Activated T-helper 9 cell treated with anti-CD3 and anti-CD28 coated beads, Interleukin-2, amount 50 U/mL, for 16 hours (primary cell): ENCODE measurements at regions not wholly inside any gene's neighbourhood (a gene's known extent, or its start where the extent isn't known, plus 50 kb on each side); places are given as distances from the start of the nearest gene placed in this dataset.
"Not testable (repeated sequence)": the region's sequence is repeated elsewhere in the genome, so short reads cannot be mapped to it uniquely, and the experiment has no call there.

ENCODE experiments used
- DNase-seq: peaks from one replicate; pipeline ENCODE4 v3.0.0-alpha.2; 2020; ENCODE audit warnings: low read depth

DNA sequence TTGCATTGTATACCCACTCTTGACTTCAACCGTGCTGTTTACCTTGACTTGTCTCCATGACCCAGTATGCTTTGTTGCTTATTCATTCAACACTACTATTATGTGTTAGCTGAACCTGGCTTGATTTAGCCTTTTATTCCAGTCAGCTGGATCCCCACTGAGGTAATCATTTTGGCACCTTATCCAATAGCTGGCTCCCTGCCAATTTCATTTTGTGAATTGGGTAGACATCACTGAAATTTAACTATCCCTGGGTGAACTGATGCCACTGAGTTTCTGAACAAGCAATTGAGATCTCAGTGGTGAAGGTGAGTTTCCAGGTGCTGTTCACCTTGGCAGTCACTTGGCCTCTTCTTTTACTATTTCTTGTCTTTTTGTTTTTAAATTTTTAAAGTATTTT, 584.3 kb downstream of the ADCYAP1 start:
- no peak for DNase-seq

DNA sequence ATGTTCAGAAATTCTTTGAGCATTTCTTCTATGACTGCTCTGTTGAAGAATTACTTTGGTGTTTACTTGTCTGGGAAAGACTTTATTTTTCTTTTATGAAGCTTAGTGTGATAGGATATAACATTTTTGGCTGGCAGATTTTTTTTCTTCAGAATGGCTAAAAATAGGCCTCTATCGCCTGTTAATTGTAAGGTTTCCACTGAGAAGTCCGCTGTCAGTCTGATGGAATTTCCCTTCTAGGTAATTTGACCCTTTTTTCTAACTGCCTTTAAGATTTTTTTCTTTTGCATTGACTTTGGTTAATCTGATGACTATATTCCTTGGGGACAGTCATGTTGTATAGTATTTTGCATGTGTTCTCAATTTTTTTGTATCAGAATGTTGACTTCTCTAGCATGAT, 590.7 kb downstream of the ADCYAP1 start:
- DNase-seq: no peak

DNA sequence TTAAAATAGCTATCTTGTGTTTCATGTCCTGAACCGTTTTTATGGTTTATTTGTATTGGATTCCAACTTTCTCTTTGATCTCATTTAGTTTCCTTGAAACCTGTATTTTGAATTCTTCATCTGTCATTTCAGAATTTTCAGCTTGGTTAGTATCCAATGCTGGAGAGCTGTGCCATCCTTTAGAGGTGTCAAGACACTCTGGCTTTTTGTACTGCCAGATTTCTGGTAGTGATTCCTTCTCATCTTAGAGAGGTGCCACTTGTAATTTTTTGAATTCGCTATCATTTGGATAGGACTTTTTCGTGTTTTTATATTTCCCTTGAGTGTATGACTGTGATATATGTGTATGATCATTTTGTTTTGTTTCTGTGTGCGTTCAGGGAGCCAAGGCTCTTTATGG, 591.4 kb downstream of the ADCYAP1 start:
- DNase-seq: no peak

DNA sequence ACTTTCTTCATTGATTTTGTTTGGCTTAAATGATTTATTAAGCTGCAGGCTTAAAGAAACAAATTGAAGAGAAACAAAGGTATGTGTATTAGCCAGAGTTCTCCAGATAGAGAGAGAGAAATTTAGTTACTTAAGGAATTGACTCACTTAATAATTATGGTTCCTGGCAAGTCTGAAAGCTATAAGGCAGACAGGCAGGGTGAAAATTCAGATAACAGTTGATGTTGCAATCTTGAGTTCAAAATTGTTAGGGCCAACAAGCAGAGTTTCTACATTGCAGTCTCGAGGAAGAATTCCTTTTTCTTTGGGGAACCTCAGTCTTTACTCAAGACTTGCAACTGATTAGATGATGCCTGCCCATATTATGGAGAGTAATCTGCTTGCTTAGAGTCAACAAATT, 593.5 kb downstream of the ADCYAP1 start:
- DNase-seq: no peak

DNA sequence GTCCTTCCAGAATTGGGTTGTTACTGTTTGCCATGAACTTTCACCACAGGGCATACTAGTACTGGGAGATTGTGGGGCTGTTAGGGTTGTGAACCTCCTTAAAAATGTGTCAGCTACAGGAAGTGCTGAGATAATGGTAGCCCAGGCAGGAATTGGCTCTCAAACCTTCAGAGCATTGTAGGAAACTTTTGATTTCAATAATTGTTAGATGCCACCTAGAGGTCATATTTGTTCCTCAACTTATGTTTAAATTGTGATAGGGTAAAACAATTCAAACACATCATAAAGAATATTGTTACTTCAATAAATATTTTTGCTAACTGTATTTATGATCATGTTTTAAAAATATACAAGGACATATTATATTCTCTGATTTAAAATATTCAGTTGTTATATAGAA, 594.6 kb downstream of the ADCYAP1 start:
- no peak for DNase-seq

DNA sequence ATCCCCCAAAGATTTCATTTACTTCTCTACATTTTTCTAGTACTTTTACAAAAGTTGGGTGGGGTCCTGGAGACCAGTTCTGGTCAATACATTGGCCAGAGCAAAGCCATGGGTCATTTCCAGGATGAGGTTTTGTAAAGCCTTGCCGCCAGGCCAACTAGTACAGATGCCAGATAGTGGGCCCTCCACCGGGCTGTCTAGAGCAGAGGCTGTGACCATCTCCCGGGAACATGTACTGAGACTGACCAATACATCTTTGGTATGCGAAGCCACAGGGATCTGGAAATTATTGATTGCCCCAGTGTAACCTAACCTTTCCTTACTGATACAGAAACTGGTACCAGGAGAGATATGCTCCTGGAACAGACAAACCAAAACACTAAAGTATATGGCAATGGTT, 599.2 kb downstream of the ADCYAP1 start:
- no peak for DNase-seq

DNA sequence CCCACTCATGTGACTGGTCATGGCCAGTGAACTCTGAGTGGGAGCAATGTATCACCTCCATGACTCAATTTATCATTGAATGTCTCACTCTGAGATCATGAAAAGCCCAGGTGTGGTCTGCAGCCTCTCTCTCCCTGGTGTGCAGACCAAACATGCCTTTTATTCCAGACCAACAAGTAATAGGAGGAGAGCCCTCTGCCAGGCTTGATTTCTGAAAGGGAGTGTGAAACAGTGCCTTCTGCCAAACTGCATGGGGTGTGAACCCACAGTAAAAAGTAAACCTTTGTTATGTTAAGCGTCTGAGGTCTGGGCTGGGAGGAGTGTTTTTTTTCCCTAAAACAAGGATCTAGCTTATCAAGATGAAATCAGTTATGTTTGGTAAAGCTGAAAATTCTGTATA, 601.2 kb downstream of the ADCYAP1 start:
- no peak for DNase-seq

DNA sequence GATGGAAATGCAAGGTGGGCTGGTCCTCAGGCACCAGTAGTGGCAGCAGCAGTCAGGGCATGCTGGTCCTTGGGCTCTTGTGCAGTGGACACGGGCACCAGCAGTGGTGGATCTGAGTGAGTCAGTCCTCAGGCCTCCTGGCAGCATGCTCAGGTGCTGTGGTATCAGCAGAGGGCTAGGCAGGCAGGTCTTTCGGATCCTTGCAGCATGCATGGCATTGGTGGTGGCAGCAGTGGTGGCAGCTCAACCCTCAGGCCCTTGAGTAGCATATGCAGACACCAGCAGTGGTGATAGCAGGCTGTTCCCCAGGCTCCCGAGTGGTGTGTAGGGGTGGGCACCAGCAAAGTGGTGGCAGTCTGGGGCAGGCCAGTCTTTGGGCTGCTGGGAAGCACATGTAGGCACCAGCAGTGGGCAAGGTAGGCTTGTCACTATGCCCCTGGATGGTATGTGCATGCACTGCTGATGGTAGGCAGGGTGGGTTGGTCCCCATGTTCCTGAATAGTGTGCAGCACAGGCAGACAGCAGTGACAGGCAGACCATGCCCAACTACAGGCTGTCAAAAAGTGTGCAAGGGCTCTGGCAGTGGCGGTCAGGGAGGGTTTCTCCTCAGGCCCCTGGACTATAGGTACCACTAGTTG, 606.0 kb downstream of the ADCYAP1 start:
- DNase-seq: no peak

DNA sequence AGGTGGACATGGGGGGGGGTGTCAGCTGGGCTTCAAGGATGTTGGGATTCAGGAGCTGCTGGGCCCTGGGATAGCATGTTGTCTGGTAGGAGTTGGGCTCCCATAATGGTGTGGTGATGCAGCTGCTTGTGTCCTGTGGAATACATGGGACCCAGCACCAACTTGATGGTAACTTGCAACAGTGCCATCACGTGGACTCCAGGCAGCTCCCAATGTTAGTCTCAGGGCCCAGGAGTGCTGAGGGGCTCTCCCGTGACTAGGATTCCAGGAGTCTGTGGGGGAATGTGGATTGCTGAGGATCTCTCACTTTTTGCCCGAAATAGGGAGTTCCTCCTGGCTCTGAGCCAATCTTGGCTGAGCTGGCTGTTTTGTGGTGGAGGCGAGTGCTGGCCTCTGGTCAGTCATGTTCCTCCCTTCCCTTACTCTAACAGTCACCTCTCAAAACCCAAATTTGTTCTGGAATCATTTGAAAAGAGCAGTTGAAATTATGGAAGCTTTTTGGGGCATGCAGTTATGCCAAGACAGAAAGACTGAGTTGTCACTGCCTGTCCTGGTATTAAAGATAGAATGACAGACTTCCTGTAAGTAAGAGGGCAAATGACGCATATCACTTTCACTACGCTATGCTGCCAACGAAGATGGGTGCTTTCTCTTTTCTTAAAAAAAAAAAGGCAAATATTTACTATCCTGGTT, 607.1 kb downstream of the ADCYAP1 start:
- DNase-seq: no peak

DNA sequence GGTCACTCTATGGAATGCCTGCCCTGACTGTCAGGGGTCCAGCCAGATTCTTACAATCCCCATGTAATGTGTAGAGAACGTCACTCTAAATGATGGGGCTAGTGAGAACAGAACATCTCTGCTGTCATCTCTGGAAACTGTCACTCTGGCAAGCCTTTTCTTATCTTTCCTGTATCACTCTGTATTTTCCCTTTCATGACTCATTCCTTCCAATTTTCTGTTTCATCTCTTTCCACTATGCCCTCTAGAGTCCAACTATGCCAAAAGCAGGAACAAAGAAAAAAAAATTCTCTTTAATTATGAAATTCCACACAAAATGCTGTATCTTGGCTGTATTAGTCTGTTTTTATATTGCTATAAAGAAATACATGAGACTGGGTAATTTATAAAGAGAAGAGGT, 608.8 kb downstream of the ADCYAP1 start:
- no peak for DNase-seq

DNA sequence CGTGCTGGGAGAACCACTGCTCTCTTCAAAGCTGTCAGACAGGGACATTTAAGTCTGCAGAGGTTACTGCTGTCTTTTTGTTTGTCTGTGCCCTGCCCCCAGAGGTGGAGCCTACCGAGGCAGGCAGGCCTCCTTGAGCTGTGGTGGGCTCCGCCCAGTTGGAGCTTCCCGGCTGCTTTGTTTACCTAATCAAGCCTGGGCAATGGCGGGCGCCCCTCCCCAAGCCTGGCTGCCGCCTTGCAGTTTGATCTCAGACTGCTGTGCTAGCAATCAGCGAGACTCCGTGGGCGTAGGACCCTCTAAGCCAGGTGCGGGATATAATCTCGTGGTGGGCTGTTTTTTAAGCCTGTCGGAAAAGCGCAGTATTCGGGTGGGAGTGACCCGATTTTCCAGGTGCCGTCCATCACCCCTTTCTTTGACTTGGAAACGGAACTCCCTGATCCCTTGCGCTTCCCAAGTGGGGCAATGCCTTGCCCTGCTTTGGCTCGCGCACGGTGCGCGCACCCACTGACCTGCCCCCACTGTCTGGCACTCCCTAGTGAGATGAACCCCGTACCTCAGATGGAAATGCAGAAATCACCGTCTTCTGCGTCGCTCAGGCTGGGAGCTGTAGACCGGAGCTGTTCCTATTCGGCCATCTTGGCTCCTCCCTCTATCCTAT, 617.0 kb downstream of the ADCYAP1 start:
- not testable (repeated sequence) for DNase-seq

DNA sequence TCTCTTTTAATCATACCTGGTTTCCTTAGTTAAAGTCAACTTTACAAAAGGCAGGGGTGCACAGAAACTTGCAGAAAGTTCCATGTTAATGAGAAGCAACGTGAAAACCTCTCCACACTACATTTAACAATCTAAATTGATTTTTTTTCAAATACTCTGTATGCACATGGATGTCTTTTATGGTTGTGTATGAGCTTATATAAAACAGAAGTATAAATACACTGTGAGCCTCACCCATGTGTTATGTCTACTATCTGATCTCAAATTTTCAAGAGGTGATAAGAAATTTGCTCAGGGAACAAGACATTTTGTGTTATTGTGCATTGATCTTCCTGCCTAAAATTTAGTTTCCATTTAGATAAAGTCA, 617.6 kb downstream of the ADCYAP1 start:
- DNase-seq: no peak

DNA sequence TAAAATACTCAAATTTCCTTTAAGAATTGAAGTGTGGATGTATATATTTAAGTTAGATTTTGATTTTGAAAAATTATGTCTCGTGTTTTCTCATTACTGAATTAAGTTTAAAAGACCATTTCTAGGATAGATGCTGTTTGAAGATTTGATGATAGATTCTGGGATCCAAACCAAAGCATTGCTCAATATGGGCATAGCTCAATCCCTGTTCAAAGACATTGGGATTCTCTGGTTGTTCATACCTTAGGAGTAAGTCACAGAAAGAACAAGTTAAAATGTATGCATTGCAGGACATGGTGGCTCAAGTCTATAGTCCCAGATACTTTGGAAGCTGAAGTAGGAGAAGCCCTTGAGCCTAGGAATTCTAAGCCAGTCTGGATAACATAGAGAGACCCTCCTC, 622.3 kb downstream of the ADCYAP1 start:
- DNase-seq: no peak

DNA sequence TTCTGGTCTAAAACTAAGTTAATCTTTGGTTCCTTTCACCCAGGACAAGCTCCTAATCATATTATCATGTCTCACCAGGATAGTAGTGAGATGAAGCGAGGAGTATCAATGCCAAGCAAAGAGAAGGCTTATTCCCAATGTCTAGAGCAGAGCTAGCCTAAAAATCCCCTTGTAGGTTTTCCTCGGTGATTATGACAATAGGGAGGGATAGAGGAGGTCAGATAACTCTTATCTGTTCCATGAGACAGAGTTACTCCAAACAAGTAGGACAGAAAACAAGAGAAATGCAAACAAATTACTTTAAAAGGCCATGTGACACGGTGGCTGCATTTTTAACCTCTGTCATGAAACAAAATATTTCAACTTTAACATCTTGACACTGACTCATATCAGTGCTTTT, 623.1 kb downstream of the ADCYAP1 start:
- no peak for DNase-seq

DNA sequence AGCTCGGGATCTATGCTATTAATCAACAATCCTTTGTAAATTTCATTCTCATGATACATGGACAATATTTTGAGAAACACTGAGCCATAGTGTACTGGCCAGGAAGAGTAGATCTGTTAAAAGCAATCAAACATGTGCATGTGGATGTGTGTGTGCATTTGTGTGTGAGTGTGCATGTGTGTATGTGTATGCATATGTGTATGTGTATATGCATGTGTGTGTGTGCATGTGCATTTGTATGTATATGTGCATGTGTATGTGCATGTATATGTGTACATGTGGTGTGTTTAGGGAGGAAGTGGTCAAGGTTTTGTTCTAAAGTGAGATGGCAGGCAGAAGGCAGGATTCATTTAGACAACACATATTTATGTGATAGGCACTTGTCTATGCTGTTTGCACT, 623.8 kb downstream of the ADCYAP1 start:
- DNase-seq: no peak

DNA sequence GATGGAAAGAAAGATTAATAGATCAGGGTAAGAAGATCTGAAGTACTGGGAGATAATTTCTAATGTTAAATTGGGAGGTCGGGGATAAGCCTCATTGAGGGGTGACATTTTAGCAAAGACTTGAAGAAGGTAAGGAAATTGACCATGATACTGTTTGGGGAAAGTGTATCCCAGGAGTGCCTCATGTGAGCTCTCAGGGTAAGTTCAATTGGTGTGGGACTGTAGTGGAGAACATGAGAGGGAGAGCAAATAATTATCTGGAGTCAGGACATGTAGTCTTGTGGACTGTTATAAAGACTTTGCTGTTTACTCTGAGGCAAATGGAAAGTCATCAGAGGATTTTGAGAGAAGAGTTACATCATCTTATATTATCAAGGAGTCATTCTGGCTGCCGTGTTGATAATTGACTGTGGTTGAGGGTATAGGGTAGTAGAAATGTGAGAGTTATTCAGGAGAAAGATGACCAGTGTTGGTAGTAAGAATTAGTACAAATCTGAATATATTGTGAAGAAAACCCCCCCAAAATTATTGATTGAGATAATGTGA, 624.4 kb downstream of the ADCYAP1 start:
- no peak for DNase-seq

DNA sequence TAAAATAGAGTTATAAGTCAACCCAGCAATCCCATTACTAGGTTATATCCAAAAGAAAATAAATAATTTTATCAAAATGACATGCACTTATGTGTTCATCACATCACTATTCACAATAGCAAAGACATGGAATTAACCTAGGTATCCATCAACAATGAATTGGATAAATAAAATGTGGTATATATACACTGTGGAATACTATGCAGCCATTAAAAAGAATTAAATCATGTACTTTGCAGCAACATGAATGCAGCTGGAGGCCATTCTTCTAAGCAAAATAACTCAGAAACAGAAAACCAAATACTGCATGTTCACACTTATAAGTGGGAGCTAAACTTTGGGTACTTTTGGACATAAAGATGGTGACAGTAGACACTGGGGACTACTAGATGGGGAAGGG, 626.0 kb downstream of the ADCYAP1 start:
- no peak for DNase-seq

DNA sequence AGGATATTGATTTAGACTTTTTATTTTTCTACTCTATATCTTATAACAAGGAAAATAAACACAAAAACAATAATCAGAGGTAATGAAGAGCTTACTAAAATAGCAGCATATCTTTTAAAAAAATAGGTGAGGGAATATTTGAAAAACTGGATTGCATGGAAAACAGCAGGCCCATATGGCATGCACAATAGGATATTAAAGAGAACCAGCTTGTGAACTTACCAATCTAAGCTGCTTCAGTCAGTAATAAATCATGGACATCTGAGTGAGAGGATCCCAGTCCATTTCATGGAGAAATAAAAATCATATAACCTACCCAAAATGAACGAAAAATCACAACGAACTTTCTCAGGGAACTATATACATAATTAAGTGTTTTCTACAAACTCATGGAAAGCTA, 634.6 kb downstream of the ADCYAP1 start:
- no peak for DNase-seq

DNA sequence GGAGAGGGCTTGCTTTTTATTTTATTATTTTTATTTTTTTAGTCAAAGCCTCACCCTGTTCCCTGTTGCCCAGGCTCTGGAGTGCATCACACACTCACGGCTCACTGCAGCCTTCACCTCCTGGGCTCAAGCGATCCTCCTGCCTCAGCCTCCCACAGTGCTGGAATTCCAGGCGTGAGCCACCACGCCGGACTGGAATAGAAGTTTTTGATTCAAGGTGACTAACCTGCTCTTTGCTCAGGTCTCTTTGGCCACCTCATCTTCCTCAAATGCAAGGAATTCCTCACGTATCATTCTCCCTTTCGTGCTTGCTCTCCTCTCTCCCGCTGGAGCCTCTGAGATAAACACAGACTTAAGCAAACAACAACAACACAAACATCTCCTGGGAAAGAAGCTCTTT, 636.8 kb downstream of the ADCYAP1 start:
- DNase-seq: no peak

DNA sequence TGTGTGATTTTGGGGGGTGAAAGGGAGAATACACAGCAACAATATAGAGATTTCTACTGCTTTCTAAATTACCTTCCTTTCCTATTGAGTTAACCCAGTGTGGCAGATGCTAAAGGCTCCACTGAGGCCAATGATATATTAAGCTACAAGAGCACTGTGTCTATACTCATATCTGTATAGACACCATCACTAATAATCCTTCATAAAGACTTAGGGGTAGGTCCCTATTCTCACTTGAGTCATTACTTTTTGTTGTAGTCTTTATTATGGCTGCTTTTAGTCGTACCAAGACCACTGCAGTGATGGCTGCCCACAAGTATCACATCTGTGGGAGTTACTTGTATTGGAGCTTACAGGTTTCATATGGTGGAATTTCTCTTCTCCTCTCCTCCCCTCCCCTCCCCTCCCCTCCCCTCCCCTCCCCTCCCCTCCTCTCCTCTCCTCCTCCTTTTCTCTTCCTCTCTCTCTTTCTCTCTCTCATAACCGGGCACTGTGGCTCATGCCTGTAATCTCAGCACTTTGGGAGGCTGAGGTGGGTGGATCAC, 637.6 kb downstream of the ADCYAP1 start:
- no peak for DNase-seq

DNA sequence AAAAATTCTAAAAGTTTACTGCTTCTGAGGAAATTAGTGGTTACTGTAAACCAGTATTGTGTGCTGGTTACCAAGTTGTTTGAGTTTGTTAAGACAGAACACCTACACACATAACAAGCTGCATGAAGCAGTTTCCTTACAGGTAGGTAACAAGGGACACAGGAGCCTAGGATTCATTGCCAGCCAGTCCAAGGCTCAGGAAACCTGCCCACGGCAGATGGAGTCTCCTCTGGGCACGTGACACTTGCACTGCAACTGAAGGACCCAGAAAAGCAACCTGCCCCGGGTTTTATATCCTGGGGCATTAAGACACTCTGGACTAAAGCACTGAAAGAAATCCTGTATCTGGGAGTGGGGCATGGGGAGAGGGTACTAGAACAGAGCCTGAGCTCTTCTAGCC, 639.3 kb downstream of the ADCYAP1 start:
- DNase-seq: no peak

DNA sequence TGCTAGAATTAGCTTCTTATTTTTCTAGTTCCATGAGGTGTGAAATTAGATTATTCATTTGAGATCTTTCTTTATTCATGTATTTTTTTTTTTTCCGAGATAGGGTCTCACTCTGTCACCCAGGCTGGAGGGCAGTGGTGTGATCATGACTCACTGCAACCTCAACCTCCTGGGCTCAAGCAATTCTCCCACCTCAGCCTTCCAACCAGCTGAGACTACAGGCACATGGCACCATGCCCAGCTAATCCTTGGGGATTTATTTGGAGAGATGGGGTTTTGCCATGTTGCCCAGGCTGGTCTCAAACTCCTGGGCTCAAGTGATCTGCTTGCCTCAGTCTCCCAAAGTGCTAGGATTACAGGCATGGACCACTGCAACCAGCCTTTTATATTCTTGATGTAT, 653.0 kb downstream of the ADCYAP1 start:
- not testable (repeated sequence) for DNase-seq

DNA sequence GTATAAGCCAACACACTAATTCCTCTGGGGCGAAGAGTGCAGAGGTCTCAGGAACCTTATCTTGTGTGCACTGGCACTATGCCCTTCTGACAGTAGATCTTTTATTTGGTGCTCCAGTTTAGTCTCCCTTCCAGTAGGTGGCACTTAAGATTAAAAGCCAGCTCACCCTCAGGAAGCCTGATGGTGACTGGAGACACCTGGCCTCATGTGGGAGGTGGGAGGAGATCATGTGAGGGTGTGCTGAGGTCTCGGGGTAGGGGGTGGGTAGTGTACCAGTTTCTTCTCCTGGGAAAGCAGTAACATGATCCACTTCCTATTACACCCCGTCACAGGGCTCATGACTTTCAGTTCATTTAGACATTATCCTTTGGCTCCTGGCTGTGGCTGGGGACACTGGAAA, 654.9 kb downstream of the ADCYAP1 start:
- no peak for DNase-seq
